Ammon's horn (tissue), 1 donor: ENCODE measurements at regions not wholly inside any gene's neighbourhood (a gene's known extent, or its start where the extent isn't known, plus 50 kb on each side); places are given as distances from the start of the nearest gene placed in this dataset.

Experiments
- DNase-seq: peaks from one replicate; pipeline ENCODE4 v3.0.0-alpha.2; 2016; ENCODE audit warnings: low spot score

DNA sequence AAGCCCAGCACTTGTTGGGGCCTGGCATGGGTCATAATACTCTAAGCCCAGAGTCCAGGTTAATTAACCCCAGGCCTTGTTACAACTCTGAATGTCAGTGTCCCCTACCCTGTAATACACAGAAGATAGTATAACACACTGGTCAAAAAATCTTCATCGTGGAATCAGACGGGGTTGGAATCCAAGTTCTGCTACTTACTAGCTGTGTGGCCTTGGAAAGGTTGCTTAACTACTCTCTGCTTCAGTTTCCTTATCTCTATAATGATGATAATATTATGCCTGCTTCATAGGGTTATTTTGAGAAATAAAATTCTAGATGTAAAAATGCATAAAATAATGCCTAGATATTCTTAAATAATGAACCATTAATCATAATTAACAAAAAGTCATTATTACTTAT, 77.8 kb upstream of the CTTNBP2NL start:
- DNase-seq, result no peak

DNA sequence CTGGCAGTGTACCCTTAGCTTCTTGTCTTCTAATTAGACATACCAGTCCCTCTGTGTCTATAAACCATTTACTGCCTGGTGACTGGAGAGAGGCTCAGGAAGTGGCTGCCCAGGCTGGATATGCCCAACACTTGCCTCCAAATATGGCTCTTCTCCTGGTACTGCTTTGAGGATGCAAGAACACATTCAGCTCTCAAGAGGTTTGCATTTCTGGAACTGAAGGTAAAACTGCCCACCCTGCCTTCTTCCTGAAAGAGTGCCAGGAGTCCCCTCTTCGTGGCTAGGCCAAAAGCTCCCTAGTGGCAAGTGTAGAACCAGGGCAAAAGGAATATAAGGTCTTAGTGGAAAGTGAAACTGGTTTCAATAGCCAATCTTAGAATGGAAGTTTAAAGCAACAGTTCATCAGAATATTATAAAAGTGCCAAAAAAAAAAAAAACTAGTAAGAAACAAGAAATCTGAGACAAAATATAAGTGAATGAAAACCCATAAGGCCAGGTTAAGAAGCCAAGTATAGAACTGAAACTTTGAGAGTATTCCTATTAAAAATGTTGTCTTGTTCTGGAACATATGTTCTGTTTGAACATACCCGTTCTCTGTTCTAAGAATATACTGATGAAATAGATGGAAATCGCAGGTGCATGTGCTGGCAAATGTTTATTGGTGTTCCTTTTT, 77.2 kb upstream of the CTTNBP2NL start:
- no peak for DNase-seq

DNA sequence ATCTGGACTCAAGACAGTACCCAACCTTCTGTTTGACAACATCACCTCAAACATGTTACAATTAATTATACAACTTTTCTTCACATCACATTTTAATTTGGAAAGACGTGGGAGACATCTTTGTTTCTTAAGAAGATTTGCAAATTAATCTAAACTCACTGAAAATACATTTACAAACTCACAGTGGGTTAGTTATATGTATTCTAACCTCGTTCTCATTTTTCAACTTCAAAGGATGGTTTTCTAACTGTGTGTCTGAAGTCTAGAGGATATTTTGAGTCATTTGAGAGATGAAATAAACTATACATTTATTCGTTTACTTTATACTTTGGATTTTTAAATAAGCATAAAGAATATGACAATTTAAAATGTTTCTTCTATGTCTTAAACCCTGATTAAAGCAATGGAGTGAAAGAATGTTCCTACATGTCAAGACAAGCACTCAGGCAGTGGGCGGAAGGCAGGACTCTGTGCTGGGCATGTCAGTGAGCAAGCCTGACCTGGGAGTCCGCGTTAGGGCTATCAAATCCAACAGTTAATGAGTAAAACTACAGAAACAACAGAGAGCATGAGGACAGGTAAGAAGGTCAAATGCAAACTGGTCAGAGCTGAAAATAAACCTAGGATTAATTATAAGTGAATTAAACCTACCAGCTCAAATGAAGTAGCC, 76.5 kb upstream of the CTTNBP2NL start:
- no peak for DNase-seq

DNA sequence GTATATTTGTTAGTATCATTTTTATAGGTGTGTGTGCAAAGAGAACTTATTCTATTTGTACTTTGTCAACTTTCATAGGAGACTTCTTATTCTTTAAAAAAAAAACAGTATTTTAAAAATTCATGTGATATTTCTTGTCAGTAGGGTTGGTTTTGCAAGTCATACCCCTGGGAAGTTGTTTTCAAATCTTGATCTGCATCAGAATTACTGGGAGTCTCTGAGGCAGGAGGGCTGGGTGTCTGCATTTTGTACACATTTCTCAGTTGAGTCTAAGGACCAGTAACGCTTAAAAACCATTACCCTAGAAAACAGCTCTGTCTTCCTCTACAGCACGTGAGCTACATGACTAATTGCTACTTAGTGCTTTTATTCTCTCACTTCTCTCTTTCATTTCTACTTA, 76.0 kb upstream of the CTTNBP2NL start:
- DNase-seq, result no peak

DNA sequence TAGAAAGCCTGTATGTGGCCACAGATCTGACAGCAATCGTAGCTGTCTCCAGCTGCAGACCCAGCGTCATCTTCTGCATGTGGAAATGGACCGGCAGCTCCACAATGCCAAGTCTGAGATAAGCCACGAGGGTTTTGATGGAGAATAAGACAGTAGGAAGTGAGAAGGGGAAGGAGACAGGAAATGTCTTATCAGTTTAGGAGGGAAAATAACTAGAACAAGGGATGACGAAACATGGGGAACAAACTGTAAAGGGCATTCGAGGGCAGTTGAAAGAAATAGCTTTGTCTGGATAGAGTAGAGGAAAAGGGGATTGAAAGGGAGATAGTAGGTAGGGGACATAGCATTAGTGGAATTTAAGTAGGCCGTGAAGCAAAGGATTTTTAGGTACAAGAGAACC, 74.0 kb upstream of the CTTNBP2NL start:
- no peak for DNase-seq

DNA sequence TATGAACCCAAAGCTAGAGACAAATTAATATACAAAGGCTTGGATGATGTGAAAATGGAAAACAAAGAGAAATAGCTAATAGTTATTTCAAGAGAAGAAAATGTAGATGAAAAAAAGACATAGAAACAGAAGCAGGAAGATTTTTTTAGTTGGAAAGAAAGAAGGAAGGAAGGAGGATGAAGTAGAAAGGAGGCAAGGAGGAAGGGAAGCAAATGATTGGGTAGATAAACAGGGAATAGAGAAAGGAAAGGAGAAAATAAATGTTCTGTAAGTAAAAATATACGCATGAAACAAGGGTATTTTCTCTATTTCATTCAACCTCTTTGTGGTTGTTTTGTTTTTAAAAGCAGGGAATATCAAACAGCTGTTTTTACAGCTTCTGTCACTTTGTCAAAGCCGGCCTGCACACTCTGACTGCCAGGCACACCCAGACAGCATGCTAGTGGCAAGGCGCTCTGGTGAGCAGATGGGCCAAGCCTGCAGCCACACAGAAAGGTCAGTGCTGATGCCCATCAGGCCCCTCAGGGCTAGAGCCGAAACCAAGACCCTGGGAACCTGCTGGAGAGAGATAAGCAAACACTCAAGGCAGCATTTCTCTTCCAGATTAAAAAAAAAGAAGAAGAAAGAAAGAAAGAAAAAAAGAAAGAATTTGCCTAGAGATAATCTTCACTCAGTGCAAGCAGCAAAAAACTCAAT, 72.9 kb upstream of the CTTNBP2NL start:
- DNase-seq, result no peak

DNA sequence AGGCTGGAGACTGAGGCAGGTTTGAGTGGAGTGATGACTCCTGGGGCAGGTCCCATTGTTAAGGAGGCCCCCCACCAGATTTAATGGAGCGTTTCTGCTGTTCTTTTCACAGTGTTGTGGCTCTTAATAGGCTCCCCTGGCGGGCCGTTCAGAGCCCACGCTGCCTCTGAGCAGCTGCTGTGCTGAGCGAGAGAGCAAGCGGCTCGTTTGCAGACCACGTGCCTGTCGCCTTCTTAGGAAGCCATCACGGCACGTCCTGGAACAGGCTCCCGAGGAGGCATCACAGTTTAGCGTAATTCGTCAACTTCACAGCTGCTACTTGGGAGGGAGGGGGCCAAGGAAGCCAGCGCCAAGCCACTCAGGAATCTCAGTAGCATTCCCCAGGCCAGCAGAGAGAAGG, 70.5 kb upstream of the CTTNBP2NL start:
- DNase-seq, result peak; percentile 57

DNA sequence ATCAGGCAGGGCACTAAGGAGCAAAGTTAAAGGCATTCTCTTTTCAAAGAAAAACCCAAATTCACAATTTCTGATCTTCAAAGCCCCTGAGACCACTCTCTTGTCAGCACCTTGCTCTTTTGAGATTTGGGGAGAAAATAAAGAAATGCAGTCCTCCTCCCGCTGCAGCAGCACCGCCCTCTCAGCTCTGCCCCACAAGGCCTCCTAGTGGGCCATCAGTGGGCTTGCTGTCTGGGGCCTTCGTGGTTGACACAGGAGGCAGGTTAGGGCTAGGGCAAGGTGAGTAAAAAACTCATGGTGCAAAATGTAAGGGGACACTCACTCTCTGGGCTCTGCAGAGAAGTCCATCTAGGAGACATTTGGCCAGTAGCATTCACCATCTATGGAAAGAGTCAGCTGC, 67.4 kb upstream of the CTTNBP2NL start:
- no peak for DNase-seq

DNA sequence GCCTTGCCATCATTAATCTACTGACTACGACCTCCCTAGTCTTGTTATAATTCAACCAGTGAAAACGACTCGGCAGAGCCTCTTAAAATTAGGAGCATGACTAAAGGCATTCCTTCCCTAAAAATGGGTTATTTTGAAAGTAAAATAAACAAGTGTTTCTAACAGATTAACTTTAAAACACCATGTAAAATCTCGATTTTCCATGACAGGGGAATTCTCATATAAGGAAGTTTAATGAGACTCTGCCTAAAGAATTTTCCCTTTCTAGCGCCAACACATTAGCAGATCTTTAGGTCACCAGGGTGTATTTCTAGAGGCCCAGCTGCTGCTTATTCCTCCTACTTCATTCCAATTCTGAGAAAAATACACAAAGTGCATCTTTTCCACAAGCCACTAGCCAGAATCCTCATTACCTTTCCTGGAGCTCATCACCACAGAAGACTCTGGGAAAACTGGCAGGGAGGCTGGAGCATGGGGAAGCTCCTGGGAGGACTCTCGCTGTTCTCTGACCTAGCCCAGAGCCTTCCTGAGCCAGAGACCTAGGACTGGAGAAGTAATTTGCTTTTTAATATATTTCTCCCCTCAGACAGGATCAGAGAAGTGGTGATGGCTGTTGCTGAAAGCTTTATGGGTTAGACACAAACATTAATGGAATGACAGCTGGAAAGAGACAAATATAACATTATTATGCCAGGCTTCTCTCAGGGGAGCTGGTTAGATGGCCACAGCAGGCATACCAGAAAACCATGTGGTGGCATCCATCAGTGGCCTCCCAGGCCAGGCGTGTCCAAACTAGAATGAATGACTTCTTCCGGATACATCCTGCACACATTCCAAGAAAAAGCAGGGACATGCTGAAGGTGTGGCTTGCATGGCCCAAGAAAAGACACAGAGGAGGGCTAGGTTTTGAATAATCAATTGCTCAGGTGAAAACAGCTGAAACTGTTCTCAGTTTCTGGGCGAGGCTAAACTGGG, 63.6 kb upstream of the CTTNBP2NL start:
- DNase-seq, result no peak

DNA sequence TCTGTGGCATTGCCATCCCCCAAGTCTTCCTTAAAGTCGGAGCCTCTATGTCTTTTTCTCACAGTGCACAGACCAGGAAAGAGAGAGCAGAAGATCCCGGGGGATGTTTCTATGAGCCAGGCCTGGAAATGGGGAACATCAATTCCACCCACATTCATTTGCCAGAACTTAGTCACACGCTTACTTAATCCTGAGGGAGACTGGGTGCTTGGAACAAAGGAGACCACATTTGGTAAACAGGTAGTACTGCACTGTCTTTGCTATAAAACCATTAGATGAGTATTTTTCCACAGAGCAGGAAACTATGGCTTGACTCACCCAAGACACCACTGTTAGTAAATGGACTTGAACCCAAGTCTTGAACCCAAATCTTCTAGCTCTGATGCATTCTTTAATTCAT, 60.7 kb upstream of the CTTNBP2NL start:
- DNase-seq, result peak; percentile 47

DNA sequence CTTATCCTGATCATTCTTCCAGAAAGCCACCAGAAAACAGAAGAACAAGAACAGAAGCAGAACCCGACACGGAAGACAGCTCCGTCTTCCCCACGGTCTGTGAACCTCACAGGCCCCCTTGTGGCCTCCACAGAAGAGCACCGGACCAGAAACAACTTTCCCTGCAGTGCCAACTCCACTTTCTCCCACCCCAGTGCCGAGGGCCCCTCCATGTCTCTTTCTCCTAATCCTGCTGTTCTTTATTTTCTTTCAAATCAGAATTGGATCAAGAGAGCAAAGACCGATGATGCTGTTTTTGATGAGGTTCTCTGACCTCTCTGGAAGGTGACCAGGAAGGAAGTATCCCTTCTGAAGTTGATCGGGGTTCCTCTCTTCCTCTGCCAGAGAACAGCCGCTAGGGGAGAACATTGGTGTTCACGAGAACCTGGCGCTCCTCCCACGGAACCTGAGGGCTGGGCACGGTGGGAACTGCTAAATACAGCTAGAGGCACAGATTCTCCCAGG, 58.9 kb upstream of the CTTNBP2NL start:
- peak; percentile 46 for DNase-seq

DNA sequence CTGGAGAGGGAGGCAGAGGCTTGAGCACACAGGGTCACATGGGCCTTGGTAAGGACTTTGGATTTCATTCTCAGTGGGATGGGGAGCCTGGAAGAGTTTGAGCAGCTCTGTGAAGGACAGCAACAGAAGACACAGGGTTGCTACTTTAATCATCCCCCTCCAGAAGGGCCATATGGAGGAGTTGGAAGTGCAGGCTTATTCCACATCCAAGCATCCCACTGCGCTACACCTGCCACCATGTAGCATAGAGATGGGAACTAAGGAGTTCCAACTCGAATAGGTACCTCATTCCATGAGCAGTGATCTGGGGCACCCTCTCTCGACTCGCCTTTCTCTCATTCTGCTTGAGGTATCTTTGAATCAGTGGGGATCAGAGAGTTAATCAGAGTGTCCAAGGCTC, 54.0 kb upstream of the CTTNBP2NL start:
- DNase-seq, result no peak

DNA sequence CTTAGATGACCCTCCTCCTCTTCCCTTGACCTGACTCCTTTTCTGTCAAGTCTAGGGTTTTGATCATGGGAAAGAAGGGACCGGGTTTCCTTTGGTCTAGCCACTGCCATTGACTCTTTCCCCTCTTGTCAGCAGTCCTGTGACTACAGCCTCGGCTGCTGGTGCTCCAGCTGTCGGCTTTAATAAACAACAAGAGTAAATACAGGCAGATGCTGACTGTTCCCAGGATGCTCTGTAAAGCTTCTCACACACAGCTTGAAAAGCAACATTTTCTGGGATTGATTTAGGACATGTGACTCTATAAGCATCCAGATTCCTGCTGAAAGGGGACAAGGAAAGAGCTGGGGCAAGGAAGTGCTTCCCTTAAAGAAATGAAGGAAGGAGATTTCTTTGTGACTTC, 53.5 kb upstream of the CTTNBP2NL start:
- DNase-seq, result no peak

DNA sequence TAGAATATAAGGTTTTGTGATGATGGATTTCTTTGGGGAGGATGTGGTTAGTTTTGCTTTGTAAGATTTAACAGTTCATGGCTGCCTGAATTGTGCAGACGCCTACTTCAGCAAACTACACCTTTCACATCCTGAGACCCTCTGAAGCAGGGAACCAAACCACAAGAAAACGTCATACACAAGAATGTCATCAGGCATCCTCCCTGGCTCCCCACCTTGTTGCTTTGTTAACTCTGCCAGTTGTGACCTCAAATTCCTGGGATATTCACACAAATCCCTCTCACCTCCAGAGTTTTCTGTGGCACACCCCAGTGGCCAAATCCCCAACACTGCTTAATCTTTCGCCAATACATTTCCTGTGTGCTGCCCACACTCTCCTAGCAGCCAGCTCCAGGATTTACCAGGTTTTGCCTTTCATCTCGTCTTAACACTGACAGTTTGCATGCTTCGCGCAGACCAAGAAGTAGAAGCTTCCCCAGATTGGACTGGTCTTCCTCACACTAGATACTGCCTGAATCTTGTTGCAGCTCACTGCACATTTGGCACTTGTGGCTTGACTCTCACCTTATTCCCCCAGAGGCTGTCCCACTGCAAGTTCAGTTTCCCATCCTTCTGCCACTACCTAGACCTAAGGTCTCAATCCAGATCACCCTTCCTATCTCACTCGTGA, 51.1 kb upstream of the CTTNBP2NL start:
- no peak for DNase-seq
